HG03135 (cell line): ENCODE measurements at regions not wholly inside any gene's neighbourhood (a gene's known extent, or its start where the extent isn't known, plus 50 kb on each side); places are given as distances from the start of the nearest gene placed in this dataset.

ENCODE experiments used
- ATAC-seq: cut with Tn5 transposase; IDR thresholded peaks from one replicate; pipeline ENCODE4 v1.9.1; 2021; ENCODE audit warnings: mild to moderate bottlenecking, moderate library complexity; ENCODE audit not compliant: unreplicated experiment

DNA sequence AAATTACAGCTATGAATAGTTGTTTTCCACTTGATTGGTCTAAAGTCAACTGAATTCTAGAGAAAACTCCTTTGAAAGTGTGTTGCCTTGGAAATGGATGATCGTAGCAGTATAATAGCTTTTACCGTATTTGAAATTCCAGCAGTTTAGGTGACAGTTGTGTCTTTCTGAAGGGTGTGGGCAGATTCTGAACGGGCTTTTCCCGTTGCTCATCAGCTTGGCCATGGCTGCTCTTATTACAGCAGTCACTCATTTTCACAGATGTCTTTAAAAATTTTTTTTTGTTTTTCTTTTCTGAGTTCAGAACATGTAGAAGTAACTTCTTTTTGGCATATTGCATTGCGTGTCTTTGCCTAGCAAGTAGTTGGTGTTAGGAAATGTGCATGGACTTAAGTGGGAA is 69.6 kb upstream of the SLC4A4 start:
- no peak for ATAC-seq

DNA sequence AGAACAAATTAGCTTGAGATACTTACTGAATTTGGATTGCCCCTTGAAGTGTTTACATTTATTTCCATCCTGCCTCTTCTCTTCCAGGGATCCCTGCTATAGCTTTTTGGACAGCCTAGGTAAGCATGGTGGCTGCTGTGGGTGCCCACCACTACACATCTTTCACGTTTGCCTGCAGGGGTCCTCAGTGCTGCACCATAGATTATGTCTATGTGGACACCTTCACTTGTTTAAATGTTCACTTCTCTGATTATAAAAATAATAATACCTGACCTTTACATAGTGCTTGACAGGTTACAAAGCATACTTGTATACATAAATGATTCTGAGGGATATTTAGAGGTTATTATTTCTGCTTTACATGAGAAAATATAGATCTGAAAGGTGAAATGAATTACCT is 67.9 kb upstream of the SLC4A4 start:
- ATAC-seq, result no peak

DNA sequence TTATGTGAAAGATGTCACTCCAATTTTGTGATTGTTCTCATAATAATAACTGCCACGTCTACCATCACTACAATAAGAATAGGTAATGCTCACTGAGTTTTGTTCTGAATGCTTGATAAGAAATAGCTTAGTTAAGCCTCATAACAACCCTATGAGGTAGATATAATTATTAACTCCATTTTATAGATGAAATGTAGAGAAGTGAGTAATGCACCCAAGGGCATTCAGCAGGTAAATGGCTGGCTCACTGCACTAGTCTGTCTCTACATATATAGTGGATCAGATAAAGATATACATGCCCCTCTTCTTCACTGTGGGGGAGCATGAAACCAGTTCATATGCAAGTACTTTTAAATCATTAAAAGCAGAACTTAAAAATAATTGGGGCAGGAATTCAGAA is 65.8 kb upstream of the SLC4A4 start:
- no peak for ATAC-seq

GRCh38 chr4:71275004-71275403 is 63.8 kb upstream of the SLC4A4 start:
- ATAC-seq, result no peak

GRCh38 chr4:71275570-71275969 is 63.2 kb upstream of the SLC4A4 start:
- ATAC-seq, result no peak

DNA sequence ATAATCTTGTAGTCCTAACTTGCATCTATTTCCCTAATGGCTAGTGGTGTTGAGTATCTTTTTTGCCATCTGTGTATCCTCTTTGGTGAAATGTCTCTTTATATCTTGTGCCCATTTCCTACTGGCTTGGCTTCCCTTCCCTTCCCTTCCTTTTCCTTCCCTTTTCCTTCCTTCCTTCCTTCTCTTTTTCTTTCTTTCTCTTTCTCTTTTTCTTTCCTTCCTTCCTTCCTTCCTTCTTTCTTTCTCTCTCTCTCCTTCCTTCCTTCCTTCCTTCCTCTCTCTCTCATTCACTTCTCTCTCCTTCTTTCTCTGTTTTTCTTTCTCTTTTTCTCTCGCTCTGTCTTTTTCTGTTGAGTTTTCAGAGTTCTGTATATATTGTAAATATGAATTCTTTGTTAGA is 61.5 kb upstream of the SLC4A4 start:
- no peak for ATAC-seq

DNA sequence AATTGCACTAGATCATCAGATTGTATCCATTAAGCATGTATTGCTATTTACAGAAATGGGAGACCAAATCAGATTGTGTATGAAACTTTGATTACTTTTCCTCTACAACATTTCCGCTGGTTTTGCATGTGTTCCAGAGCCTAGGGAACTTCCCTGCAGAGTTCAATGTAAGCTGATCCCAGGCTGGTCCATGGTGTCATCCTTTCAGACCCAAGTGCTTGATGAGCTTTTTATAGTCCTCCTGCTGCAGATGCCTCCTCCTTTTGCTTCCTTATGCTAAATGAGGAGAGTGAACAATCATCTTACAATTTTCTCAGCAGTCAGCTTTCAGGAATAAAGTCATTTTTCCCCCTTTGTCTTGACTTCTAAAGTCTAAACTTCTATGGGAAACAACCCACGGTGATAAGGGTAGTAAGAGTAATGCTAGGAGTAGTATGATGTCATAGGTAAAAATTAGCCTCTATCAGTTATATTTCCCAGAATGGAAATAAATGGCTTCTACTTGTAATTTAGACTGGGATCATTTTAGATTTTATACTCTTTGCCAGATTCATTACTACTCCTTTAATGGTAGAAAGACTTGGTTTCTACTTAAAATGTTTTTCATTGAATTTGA is 55.1 kb upstream of the SLC4A4 start:
- no peak for ATAC-seq

GRCh38 chr4:71287305-71287704 is 51.5 kb upstream of the SLC4A4 start:
- no peak for ATAC-seq

- no peak for ATAC-seq
Measured at GRCh38 chr4:71288875-71289274, 49.9 kb upstream of the SLC4A4 start.
